Right ventricle myocardium superior (tissue), 1 donor: ENCODE measurements at regions not wholly inside any gene's neighbourhood (a gene's known extent, or its start where the extent isn't known, plus 50 kb on each side); places are given as distances from the start of the nearest gene placed in this dataset.

Experiments
- ATAC-seq: fragments of 200-7000 bp; cut with Tn5 transposase; one replicate; pipeline ENCODE4 v1.9.1; 2020; ENCODE audit warnings: mild to moderate bottlenecking; ENCODE audit not compliant: poor library complexity
- DNase-seq: peaks from one replicate; pipeline ENCODE4 v3.0.0-alpha.2; 2020
- intact Hi-C: fragments of 100-400 bp; cut with DNase I; formaldehyde crosslinking; loops from one replicate; pipeline ENCODE4 v1.11.2; 2022
- donor health status: DM: no; HTN: yes; CAD: no; lungs with severe emphysema.

DNA sequence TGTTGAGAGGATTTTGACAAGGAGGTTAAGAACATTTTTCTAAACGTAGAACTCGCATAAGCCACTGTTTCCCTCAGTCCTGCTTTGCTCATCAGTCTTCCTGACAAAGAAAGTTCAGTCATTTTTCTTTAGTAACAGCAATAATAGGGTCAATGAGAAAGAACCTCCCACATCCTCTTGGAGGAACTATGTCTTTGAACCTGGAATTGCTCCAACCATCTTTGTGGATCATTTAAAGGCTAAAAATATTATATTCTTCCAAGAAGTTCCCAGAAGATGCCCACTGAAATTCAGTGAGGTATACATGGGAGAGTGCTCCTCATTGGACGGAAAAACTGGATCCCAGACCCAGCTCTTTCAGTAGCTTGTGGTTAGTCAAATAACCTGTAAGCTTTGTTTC, 282.8 kb upstream of the FAR2 start:
- no peak for DNase-seq
- intact Hi-C loops, result no loop called here
- no peak for ATAC-seq

- ATAC-seq (no peak), DNase-seq (no peak)
- intact Hi-C loops, result no loop called here
These were observed 282.2 kb upstream of the FAR2 start for GRCh38 chr12:28866715-28867503.

DNA sequence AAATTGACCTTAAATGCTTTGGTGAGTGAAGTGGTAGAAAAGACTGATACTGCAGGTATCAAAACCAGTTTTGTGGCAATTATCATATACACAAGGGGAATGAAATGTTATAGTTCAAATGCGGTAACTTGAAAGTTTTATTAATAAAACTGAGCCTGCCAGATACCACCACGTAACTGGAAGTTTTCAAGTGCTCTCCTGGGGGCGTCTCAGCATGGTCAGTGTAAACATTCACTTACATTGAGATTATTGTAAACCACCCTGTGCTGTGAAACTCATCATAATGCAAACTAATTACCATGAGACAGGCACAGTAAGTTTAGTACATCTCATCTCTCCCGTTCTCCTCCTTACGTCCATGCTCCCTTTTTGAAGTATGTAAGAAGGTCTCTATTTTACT, 280.7 kb upstream of the FAR2 start:
- DNase-seq (no peak), ATAC-seq (no peak)
- intact Hi-C loops, result no loop called here

GRCh38 chr12:28869197-28869596, 279.9 kb upstream of the FAR2 start:
- no peak for ATAC-seq
- DNase-seq, result no peak
- intact Hi-C loops, result no loop called here

GRCh38 chr12:28870839-28871440, 278.1 kb upstream of the FAR2 start:
- no peak for ATAC-seq
- DNase-seq, result no peak
- intact Hi-C loops, result no loop called here

DNA sequence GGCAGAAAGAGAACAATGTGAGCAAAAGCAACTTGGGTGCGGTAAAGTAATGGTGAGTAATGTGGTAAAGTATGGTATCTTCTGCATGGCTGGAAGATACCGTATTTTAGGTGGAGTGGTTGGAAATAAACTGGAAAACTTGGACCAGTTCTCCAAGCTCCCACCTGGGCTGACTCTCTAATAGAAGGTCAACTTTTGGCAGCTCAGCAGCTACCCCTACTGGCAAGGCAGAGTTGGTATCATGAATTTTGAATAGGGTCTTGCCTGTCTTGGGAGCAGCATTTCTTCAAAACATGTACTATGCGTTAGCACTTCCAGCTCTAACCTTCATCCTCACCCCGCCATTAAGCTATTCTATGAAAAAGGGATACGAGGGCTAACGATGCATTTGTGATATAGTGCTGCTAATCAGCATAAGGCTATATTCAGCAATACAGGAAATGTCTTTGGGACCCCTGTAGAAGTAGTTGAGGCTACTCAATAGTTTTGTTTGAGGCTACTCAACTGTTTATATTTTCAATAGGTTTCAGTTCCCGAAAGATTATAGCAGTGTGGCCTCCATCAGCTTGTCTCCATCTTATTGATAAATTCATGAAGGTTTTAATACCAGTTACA, 276.3 kb upstream of the FAR2 start:
- ATAC-seq, result peak; percentile 66
- no peak for DNase-seq
- intact Hi-C loops, result no loop called here

GRCh38 chr12:28874758-28875157, 274.3 kb upstream of the FAR2 start:
- intact Hi-C loops, result no loop called here
- ATAC-seq (no peak), DNase-seq (no peak)

DNA sequence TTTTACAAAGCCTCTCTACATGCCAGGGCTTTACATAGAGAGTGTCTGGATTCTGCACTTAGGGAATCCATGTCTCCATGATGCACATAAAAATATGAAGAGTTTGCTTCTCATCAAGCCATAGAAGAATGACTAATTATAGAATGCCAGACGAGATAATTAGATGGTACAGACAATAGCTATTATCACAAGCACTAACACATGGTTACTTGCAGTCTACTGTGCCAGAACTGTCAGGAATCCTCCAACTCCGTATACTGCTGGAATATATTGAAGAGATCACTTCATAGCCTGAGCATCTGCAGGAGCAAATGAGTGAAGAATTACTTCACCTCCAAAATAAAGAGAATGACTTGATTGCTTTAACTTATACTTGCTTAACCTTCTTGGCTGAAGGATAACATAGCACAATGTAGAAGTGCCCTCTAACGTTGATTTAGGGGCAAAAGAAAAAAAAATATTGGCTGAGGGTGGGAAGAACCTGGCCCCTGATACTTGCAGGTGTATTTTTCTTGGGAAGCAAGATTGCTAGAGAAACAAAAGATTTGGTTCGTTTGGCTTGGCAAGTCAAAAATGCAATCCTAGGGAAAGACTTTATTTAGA, 272.8 kb upstream of the FAR2 start:
- intact Hi-C loops, result no loop called here
- DNase-seq, result no peak
- ATAC-seq, result no peak

DNA sequence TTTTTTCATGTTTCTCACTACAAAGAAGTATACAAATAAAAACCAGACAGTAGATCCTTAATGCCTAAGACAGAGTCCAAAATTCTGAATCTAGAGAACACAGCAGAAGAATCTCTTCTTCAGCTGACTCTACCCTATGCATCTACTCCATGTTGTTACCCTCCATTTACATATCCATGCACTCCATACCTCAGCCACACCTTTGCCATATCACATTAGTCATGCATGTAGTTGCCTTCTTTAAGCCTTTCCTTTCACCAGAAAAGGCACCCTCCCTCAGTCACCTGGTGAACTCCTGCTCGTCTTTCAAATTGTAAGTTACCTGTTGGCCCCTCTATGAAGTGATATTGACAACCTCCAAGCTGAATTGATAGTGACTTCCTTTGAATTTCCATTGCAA, 271.2 kb upstream of the FAR2 start:
- intact Hi-C loops, result no loop called here
- DNase-seq (no peak), ATAC-seq (no peak)

GRCh38 chr12:28878629-28879028, 270.4 kb upstream of the FAR2 start:
- no peak for ATAC-seq
- no peak for DNase-seq
- intact Hi-C loops, result no loop called here

- ATAC-seq (no peak), DNase-seq (no peak)
- intact Hi-C loops, result no loop called here
These were observed 269.7 kb upstream of the FAR2 start for GRCh38 chr12:28879379-28879778.

DNA sequence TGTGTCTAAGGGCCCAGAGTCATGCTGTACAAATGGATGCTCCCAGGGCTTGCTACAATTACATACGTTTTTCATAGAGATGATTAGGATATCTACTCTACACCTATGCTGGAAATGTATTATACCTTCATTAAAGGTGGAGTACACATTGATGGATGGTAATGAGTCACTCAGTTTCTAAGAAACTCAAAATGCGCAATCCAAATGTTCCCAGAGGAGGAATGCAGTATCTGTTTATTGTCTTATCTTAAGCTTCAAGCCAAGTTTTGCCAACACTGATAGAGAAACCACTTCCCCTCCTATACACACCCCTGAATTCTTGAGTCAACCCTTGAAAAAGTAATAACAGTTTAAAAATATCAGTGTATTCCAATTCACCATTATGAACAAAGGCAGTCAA, 266.6 kb upstream of the FAR2 start:
- ATAC-seq (no peak), DNase-seq (no peak)
- intact Hi-C loops, result no loop called here

DNA sequence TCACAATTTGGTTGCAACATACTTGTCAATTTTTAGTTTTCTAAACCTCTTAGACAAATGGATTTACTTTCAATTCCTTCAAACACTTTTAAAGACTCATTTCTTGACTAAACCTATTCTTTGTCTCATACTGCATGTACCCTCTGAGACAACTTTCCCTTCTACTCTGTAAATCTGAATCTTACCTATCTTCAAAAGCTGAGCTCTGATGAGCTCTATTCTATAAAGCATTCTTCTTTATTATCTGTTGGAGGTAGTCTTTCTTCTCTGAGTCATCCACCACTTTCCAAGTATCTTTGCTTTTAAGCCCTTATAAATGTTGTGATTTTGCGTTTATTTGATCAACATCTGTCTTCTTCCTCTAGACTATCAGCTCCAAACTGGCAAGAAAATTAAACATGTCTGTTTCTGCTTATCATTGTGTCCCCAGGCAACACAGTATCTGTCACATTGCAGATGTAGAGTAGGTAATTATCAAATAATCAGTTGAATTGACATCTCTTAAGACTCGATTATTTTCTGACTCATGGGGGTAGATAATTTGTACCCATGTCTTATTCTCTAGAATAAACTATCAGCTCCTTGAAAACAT, 265.6 kb upstream of the FAR2 start:
- intact Hi-C loops, result no loop called here
- ATAC-seq (no peak), DNase-seq (no peak)

DNA sequence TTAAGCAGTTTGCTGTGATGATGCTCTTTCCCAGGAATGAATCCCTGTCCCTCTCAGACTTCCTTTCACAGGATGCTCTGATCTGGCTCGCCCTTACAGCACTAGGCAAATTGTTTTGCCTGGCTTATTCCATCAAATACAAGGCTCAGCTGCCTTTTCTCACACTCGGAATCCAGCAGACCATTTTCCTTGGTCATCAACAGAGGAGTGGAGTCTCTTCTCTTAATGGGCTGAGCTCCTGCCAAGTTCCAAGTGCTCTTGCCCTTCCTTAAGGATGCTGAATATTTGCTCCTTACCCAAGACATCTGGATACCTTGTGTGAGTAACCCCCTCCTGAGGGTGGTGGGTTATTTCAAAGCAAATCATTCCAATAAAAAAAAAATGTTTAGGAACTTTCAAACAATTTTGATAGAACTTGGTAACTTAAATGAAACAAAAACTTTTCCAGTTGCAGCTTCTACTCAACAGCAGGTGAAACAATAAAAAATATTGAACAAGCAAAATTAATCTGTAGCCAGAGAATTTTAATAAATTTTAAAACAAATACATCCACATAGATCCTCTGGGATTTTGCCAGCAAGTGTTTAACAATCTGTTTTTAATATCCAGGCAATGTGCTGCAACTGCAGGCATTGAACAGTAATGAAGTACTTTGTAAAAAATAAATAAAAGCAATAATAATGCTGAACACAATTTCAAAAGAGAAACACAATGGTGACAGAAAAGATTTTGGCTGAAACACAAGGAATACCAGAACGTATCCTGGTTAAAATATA, 264.0 kb upstream of the FAR2 start:
- intact Hi-C loops, result no loop called here
- DNase-seq (no peak), ATAC-seq (no peak)

DNA sequence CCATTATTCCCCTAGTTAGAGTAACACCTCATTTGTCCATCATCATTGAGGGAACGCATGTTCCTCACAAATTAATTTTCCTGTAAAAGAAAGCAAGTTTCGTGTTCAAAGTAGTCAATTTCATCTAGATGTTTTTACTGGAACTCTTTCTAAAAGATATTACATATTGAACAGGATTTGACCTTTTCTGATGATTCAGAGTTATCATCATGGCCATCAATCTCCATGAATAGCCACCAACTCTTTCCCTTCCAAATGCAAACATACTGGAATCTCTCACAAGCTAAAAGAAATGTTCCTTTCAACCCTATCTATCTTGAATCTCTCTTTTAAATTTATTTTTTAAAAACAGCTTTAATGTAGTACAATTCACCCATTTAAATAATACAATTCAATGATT, 263.1 kb upstream of the FAR2 start:
- DNase-seq, result no peak
- no peak for ATAC-seq
- intact Hi-C loops, result no loop called here

GRCh38 chr12:28887461-28887990, 261.6 kb upstream of the FAR2 start:
- intact Hi-C loops, result no loop called here
- DNase-seq (no peak), ATAC-seq (no peak)

GRCh38 chr12:28890664-28891063, 258.4 kb upstream of the FAR2 start:
- ATAC-seq, result no peak
- intact Hi-C loops, result no loop called here

GRCh38 chr12:28891126-28891525, 258.0 kb upstream of the FAR2 start:
- intact Hi-C loops, result no loop called here
- no peak for ATAC-seq

More at GRCh38 chr12:28890664-28891063, 258.4 kb upstream of the FAR2 start:
- DNase-seq, result no peak

GRCh38 chr12:28893365-28893764, 255.7 kb upstream of the FAR2 start:
- intact Hi-C loops, result no loop called here
- ATAC-seq, result peak; percentile 71
- no peak for DNase-seq

More at GRCh38 chr12:28891126-28891525, 258.0 kb upstream of the FAR2 start:
- DNase-seq, result no peak
